ENCODE measurements at regions not wholly inside any gene's neighbourhood (a gene's known extent, or its start where the extent isn't known, plus 50 kb on each side); places are given as distances from the start of the nearest gene placed in this dataset.

GRCh38 chr7:106606120-106606519 is 54.8 kb downstream of the CCDC71L start:
- DNase-seq (ENCODE audit: low read depth in 4 of 4, low spot score in 3 of 4) = no peak

- no peak for DNase-seq (ENCODE audit: low read depth in 4 of 4, low spot score in 3 of 4)
Measured at GRCh38 chr7:106604971-106605370, 56.0 kb downstream of the CCDC71L start.

DNA sequence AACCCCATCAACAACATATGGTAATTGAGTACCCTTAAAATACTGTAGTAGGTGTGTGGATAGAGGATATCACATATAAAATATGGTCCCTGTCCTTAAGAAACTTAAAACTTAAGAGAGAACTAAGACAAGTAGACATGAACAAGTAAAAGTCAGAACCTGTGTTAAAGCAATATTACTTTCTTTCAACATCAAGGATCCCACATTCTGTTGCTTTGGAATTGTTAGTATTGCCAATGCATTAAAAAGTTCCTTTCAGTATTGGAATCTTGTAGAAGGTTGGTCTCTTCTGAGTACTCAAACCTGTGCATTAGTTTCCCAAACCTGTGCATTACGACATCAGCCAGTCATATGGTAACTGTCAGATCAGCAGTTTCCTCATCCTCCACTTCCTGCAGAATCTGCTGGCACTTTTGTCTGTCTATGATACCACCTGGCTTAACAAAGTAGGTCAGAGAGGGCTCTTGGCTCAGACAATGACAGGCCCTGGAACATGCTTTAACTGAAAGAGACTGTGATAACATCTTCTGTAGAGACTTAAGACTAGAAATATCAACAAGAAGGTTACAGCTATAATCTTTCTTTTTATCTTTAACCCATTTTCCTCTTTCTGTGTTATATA is 56.5 kb downstream of the CCDC71L start:
- no peak for DNase-seq (ENCODE audit: low read depth in 4 of 4, low spot score in 3 of 4)

- no peak for DNase-seq (ENCODE audit: low read depth in 4 of 4, low spot score in 3 of 4)
Measured at GRCh38 chr7:106603346-106603745, 57.6 kb downstream of the CCDC71L start.

GRCh38 chr7:106602062-106602461 is 58.9 kb downstream of the CCDC71L start:
- no peak for DNase-seq (ENCODE audit: low read depth in 4 of 4, low spot score in 3 of 4)

GRCh38 chr7:106600569-106601373 is 60.2 kb downstream of the CCDC71L start:
- no peak for DNase-seq (ENCODE audit: low read depth in 4 of 4, low spot score in 3 of 4)

DNA sequence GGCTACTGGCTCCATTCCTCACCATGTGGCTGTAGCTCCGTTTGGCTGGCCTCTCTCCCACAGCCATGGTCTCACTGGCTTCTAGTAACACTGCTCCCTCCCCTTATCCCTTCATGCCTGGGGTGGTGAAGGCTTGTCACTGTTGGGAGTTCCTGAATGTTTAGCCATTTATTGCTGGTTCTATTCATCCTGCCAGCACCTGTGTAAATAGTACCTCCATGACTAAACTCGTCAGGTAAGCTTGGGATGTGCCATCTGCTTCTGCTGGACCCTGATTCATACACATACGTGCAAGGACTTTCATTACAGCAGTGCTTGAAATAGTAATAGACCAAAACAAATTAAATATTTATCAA is 61.6 kb downstream of the CCDC71L start:
- DNase-seq (ENCODE audit: low read depth in 4 of 4, low spot score in 3 of 4) = no peak

DNA sequence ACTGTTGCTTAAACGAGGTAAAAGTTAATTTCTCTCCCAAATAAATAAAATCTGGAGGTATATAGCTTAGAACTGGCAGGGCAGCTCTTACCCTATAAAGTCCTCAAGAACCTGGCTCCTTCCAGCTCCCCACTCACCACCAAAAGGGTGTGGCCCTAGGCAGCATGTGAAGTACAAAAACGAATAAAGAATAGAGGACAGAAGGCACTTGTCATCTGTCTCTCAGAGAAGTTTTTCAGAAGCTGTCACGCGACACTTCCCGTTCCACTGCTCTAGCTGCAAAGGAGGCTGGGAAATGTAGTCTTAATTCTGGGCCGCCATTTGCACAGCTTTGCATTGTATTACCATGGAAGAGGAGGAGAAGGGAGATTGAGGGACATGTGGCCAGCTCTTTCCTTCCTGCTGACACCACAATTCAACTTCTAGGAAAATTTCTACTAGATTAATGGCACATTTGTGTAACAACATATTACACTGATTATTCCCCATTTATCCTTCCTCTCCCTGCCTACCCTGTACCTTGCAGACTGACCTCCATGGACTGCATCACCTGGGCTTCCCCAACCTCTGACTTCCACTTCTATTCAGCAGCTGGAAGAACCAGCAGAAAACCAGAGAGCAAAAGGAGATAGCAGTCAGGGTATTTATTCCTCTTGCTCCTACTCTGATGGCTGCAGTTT is 62.2 kb downstream of the CCDC71L start:
- DNase-seq (ENCODE audit: low read depth in 4 of 4, low spot score in 3 of 4) = peak in 3 of 4 donors; percentile 13 to 31 (median 30)

DNA sequence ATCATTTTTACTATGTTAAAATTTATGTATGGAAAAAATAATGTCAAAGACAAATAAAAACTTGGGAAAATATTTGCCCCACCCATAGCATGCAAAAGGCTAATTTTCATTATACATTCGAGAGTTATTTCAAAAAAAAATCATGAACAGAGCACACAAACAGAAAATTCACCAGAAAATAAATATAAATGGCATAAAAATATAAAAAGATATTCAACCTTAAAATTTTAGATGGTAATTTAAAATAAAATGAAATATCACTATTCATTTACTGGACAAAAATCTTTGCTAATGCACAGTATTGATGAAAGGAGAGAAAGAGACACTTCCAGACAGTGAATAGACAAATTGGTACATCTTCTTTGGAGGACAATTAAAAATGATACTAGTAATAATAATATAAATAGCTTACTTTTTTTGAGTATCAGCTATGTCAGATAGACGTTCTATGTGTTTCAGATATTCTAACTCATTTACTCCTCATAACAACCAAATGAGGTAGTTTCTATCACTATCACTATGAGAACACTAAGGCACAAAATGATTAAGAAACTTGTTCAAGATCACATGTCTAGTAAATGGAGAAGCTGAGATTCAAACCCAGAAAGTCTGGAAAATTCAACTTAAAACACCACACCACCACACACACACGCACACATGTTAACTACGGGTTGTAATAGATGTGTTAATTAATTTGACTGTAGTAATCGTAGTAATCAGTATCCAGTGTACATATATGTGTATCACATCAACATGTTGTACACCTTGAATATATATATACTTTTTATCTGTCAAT is 63.0 kb downstream of the CCDC71L start:
- DNase-seq (ENCODE audit: low read depth in 4 of 4, low spot score in 3 of 4) = no peak

- DNase-seq (ENCODE audit: low read depth in 4 of 4, low spot score in 3 of 4) = no peak
Measured at GRCh38 chr7:106597014-106597413, 63.9 kb downstream of the CCDC71L start.

DNA sequence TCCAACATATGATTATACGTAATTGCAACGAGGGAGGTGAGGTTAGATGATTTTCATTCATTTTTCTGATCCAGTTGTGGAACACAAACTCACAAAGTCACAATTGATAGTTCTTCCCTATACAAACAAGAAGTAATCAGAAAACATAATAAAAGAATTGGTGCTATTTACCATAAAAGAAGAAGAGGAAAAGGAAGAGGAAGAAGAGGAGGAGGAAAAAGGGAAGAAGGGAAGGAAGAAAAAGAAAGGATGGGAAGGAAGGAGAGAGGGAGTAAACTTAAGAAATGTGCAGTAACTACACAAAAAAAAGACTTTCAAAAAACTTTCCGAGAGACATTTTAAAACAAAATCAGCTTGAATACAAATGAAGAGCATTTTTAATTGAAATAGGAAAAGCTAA is 65.0 kb downstream of the CCDC71L start:
- DNase-seq (ENCODE audit: low read depth in 4 of 4, low spot score in 3 of 4) = no peak

- no peak for DNase-seq (ENCODE audit: low read depth in 4 of 4, low spot score in 3 of 4)
Measured at GRCh38 chr7:106593028-106593417, 67.9 kb downstream of the CCDC71L start.

DNA sequence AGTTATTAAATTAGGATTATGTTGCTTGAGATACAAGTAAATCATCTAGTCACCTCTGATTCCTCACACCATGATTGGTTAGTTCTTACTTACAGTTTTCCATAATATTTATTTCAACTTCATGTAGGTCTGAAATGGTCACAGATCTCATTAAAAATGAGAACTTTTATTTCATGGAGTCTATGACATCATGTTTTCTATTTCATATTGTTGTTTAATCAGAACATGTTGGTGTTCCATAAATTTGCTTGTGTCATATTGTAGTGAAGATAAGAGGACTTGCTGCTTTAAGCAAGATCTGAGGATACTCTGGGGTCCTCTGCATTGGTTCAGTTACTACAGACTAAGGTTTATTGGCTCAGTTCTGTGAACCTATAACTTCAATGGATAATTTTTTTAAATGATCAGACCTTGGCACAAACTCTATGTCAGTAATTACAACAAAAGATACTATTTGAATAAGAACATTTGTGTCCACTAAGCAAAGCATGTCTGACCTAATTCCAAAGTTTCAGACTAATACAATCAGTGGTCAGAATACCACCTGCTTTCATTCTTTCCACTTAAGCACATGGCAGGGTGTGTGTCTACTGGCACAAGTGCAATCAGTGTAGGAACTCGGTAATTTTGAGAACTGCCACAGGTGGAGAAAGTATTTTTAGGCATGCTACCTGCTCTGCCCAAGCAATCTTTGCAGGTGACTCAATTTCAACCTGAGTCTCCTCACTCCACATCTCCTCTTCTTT is 68.5 kb downstream of the CCDC71L start:
- DNase-seq (ENCODE audit: low read depth in 4 of 4, low spot score in 3 of 4) = no peak

DNA sequence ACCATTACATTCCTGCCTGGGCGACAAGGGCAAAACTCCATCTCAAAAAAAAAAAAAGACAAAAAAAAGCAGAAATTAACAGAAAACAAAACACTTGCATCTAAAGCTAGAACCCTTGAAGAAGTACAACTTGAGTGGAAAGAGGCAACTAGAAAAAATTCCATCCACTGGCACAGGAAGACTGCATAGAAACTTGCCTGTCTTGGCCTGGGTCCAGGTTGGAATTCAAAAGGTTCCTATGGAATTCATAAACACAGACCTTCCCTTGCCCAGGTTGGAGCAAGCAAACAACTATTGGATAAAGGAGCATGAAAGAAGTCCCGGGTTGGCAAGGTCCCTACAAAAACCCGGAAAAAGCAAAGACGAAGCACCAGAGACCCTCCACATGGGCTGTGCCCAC is 69.8 kb downstream of the CCDC71L start:
- DNase-seq (ENCODE audit: low read depth in 4 of 4, low spot score in 3 of 4) = no peak

- no peak for DNase-seq (ENCODE audit: low read depth in 4 of 4, low spot score in 3 of 4)
Measured at GRCh38 chr7:106590209-106590816, 70.6 kb downstream of the CCDC71L start.

- DNase-seq (ENCODE audit: low read depth in 4 of 4, low spot score in 3 of 4) = no peak
Measured at GRCh38 chr7:106589198-106589879, 71.6 kb downstream of the CCDC71L start.

DNA sequence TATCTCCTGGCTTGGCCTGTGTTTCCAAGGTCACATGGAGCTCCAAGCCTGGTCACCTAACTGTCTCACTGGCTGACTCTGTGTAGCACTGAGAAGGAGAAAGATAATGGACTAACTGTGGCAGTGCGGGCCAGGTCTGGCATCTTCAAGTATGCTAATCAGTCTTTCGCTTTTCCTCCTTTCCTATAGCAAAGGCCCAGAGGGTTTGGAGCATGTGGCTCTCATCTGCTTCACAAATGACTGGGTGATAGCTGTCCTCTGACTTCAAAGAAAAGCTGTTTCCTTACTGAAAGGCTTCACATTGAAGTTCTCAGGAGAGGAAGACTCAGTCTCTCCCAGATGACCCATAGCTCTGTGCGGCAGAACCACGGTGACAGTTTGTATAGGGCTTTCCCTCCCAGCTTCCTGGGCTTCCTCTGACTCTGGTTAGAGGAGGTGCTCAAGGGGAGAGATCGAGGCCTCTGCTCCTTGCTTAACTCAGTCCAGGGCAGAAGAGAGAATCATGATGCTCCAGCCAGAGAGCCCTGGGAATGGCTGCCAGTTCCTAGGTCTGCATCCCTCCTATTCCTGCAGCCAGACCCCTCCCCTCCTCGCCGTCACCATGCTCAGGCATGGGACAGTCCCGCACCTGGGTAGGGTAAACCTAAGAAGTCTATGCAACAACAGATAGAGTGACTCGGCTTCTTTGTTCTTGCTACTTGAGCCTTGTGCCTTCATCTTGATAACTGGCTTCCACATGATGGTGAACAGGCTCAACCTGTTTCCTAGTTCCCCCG is 72.3 kb downstream of the CCDC71L start:
- DNase-seq (ENCODE audit: low read depth in 4 of 4, low spot score in 3 of 4) = no peak

DNA sequence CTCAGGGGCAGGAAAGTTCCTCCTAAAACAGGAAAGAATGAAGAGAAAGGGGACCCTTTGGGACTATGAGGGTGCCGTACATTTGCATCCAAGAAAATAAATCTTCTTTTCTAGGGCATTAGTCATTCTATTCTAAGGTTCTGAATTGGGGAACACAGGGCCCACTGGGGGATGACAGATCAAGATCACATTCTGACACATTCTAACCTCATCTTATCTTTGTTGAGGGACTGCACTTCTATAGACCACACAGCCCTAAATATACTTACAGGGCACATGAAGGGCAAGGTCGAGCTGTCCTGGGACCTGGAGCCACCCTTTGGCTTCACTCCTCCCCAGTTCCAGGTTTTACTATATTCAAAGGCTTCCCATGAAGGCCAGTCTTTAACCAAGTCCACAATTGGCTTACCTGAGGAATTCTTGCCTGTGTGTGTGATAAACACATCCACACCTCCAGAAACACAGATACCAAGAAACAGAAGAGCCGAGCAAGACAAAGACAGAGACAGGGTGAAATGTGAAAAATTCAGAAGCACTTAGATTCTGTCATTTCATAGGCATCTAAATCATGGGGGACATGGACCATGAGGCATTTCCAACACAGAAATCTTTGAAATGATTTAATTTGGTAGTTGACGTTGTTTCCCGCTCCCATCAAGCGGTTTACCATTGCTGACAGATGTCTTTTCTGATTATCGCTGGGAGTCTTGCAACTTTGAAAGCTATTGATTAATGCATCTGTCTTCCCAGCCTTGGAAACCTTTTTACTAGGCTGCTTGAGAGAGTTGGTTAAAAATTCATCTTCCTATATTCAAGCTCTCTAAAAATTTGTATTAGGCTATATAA is 75.8 kb downstream of the CCDC71L start:
- DNase-seq (ENCODE audit: low read depth in 4 of 4, low spot score in 3 of 4) = no peak
